H1 (cell line): ENCODE measurements at regions not wholly inside any gene's neighbourhood (a gene's known extent, or its start where the extent isn't known, plus 50 kb on each side); places are given as distances from the start of the nearest gene placed in this dataset.

Source experiments
- ATF2 ChIP-seq: IDR thresholded peaks from 2 replicates; pipeline ENCODE4 v1.6.1; 2012; ENCODE audit warnings: low read length, inconsistent platforms
- CBX5 ChIP-seq: fragments of 300-800, 300-1000 bp; sonication (generic); IDR thresholded peaks from 2 replicates; pipeline ENCODE4 v1.7.1; 2016; ENCODE audit warnings: antibody characterized with exemption, low read length, low read depth
- HDAC2 ChIP-seq, 2 experiments: fragments of 300-600 bp in 1 of 2; sonication (generic) in 1 of 2; IDR thresholded peaks; 2 replicates each; pipeline ENCODE4 v1.6.1; 2011 to 2012; ENCODE audit warnings: low read depth in 2 of 2, low read length in 2 of 2, mild to moderate bottlenecking in 2 of 2, moderate library complexity in 2 of 2, borderline replicate concordance in 1 of 2, inconsistent platforms in 1 of 2
- MAX ChIP-seq: IDR thresholded peaks from 2 replicates; pipeline ENCODE4 v1.6.1; 2012; ENCODE audit warnings: inconsistent platforms
- NANOG ChIP-seq: IDR thresholded peaks from 2 replicates; pipeline ENCODE4 v1.6.1; 2011; ENCODE audit warnings: low read length, low read depth, mild to moderate bottlenecking, inconsistent platforms; ENCODE audit not compliant: insufficient read depth, poor library complexity, severe bottlenecking
- RFX5 ChIP-seq: IDR thresholded peaks from 2 replicates; pipeline ENCODE4 v1.6.1; 2011; ENCODE audit warnings: low read depth, low read length, improper control_type of control experiment, borderline replicate concordance
- SIX5 ChIP-seq: IDR thresholded peaks from 2 replicates; pipeline ENCODE4 v1.6.1; 2011; ENCODE audit warnings: mild to moderate bottlenecking, low read depth, low read length

GRCh38 chrX:125744914-125745313, 421.2 kb downstream of the DCAF12L2 start (continued):
- TF ChIP-seq ATF2, result no peak
- no peak for TF ChIP-seq HDAC2 (IDR thresholded peaks at IDR 0.05; ENCODE audit: borderline replicate concordance in 1 of 2, low read depth in 2 of 2, low read length in 2 of 2)
- TF ChIP-seq RFX5, result no peak
- TF ChIP-seq CBX5, result no peak
- TF ChIP-seq SIX5, result no peak
- TF ChIP-seq MAX, result no peak
- TF ChIP-seq NANOG, result no peak
